ENCODE measurements at regions not wholly inside any gene's neighbourhood (a gene's known extent, or its start where the extent isn't known, plus 50 kb on each side); places are given as distances from the start of the nearest gene placed in this dataset.

DNA sequence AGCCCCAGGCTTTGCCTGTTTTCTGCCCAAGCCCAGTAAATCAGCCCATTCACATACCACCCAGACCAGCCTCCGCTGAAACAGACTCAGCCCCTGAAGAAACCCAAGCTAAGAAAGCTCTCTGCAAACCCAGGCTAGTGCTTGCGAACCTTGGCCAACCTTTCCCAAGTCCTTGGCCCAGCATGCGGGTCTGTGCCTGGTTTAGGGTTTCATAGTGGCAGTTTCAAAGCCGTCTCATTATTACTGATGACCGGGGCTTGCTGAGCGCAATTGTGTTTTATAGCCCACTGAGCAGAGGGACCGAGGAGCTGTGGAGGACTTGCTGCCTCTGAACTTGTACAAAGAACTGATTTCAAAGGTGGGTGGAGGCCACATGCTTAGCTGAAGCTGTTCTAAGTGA, 584.3 kb downstream of the BNC2 start:
- no peak for TF ChIP-seq ZSCAN18 (CRISPR knock-in tag; IDR thresholded peaks at IDR 0.05)
- TF ChIP-seq, protein P1, sequence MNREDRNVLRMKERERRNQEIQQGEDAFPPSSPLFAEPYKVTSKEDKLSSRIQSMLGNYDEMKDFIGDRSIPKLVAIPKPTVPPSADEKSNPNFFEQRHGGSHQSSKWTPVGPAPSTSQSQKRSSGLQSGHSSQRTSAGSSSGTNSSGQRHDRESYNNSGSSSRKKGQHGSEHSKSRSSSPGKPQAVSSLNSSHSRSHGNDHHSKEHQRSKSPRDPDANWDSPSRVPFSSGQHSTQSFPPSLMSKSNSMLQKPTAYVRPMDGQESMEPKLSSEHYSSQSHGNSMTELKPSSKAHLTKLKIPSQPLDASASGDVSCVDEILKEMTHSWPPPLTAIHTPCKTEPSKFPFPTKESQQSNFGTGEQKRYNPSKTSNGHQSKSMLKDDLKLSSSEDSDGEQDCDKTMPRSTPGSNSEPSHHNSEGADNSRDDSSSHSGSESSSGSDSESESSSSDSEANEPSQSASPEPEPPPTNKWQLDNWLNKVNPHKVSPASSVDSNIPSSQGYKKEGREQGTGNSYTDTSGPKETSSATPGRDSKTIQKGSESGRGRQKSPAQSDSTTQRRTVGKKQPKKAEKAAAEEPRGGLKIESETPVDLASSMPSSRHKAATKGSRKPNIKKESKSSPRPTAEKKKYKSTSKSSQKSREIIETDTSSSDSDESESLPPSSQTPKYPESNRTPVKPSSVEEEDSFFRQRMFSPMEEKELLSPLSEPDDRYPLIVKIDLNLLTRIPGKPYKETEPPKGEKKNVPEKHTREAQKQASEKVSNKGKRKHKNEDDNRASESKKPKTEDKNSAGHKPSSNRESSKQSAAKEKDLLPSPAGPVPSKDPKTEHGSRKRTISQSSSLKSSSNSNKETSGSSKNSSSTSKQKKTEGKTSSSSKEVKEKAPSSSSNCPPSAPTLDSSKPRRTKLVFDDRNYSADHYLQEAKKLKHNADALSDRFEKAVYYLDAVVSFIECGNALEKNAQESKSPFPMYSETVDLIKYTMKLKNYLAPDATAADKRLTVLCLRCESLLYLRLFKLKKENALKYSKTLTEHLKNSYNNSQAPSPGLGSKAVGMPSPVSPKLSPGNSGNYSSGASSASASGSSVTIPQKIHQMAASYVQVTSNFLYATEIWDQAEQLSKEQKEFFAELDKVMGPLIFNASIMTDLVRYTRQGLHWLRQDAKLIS (CRISPR knock-in tag; IDR thresholded peaks at IDR 0.05; ENCODE audit: borderline replicate concordance) = no peak
- TF ChIP-seq, protein P2, sequence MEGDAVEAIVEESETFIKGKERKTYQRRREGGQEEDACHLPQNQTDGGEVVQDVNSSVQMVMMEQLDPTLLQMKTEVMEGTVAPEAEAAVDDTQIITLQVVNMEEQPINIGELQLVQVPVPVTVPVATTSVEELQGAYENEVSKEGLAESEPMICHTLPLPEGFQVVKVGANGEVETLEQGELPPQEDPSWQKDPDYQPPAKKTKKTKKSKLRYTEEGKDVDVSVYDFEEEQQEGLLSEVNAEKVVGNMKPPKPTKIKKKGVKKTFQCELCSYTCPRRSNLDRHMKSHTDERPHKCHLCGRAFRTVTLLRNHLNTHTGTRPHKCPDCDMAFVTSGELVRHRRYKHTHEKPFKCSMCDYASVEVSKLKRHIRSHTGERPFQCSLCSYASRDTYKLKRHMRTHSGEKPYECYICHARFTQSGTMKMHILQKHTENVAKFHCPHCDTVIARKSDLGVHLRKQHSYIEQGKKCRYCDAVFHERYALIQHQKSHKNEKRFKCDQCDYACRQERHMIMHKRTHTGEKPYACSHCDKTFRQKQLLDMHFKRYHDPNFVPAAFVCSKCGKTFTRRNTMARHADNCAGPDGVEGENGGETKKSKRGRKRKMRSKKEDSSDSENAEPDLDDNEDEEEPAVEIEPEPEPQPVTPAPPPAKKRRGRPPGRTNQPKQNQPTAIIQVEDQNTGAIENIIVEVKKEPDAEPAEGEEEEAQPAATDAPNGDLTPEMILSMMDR (IDR thresholded peaks at IDR 0.05) = no peak
- no peak for TF ChIP-seq ATF3 (CRISPR knock-in tag; conservative IDR thresholded peaks at IDR 0.05)
- no peak for TF ChIP-seq SP1 (CRISPR knock-in tag; conservative IDR thresholded peaks at IDR 0.05)
- TF ChIP-seq FOXP1 (CRISPR knock-in tag; IDR thresholded peaks at IDR 0.05; ENCODE audit: borderline replicate concordance) = no peak
